ENCODE measurements at regions not wholly inside any gene's neighbourhood (a gene's known extent, or its start where the extent isn't known, plus 50 kb on each side); places are given as distances from the start of the nearest gene placed in this dataset.

- TF ChIP-seq CTCF (IDR thresholded peaks at IDR 0.05; ENCODE audit: low read depth, low read length) = no peak
- no peak overlapping the region for H3K4me3 ChIP-seq (replicated peaks in 1 of 2; ENCODE audit: low read depth in 2 of 2, low read length in 2 of 2)
- DNase-seq (ENCODE audit: low read depth in 2 of 2) = no peak
Observed at GRCh38 chr21:31531967-31532366, 127.5 kb upstream of the SOD1 start.

- DNase-seq (ENCODE audit: low read depth in 2 of 2) = no peak
- no peak for TF ChIP-seq CTCF (IDR thresholded peaks at IDR 0.05; ENCODE audit: low read depth, low read length)
Observed at GRCh38 chr21:31530897-31531705, 128.4 kb upstream of the SOD1 start.

GRCh38 chr21:31530364-31530763 is 129.1 kb upstream of the SOD1 start:
- no peak overlapping the region for H3K4me3 ChIP-seq (replicated peaks in 1 of 2; ENCODE audit: low read depth in 2 of 2, low read length in 2 of 2)
- TF ChIP-seq CTCF (IDR thresholded peaks at IDR 0.05; ENCODE audit: low read depth, low read length) = no peak
- no peak for DNase-seq (ENCODE audit: low read depth in 2 of 2)

More at GRCh38 chr21:31530897-31531705, 128.4 kb upstream of the SOD1 start:
- no peak overlapping the region for H3K4me3 ChIP-seq (replicated peaks in 1 of 2; ENCODE audit: low read depth in 2 of 2, low read length in 2 of 2)

GRCh38 chr21:31529406-31529805 is 130.1 kb upstream of the SOD1 start:
- TF ChIP-seq CTCF (IDR thresholded peaks at IDR 0.05; ENCODE audit: low read depth, low read length) = no peak
- no peak overlapping the region for H3K4me3 ChIP-seq (replicated peaks in 1 of 2; ENCODE audit: low read depth in 2 of 2, low read length in 2 of 2)
- no peak for DNase-seq (ENCODE audit: low read depth in 2 of 2)

- TF ChIP-seq CTCF (IDR thresholded peaks at IDR 0.05; ENCODE audit: low read depth, low read length) = no peak
- DNase-seq (ENCODE audit: low read depth in 2 of 2) = no peak
- H3K4me3 ChIP-seq (replicated peaks in 1 of 2; ENCODE audit: low read depth in 2 of 2, low read length in 2 of 2) = no peak overlapping the region
Observed at GRCh38 chr21:31526040-31526439, 133.5 kb upstream of the SOD1 start.

GRCh38 chr21:31524140-31524539 is 135.4 kb upstream of the SOD1 start:
- no peak overlapping the region for H3K4me3 ChIP-seq (replicated peaks in 1 of 2; ENCODE audit: low read depth in 2 of 2, low read length in 2 of 2)
- no peak for DNase-seq (ENCODE audit: low read depth in 2 of 2)
- no peak for TF ChIP-seq CTCF (IDR thresholded peaks at IDR 0.05; ENCODE audit: low read depth, low read length)

- DNase-seq (ENCODE audit: low read depth in 2 of 2) = no peak
- no peak overlapping the region for H3K4me3 ChIP-seq (replicated peaks in 1 of 2; ENCODE audit: low read depth in 2 of 2, low read length in 2 of 2)
- TF ChIP-seq CTCF (IDR thresholded peaks at IDR 0.05; ENCODE audit: low read depth, low read length) = no peak
Observed at GRCh38 chr21:31521515-31521914, 138.0 kb upstream of the SOD1 start.
